ENCODE measurements at regions not wholly inside any gene's neighbourhood (a gene's known extent, or its start where the extent isn't known, plus 50 kb on each side); places are given as distances from the start of the nearest gene placed in this dataset.

- WGBS, 10 experiments, result 6 to 87% (median 44%) methylated on average over 2 to 4 of the region's 8 CpGs; no CpG with 5 or more reads in 5 of the 10 experiments
- in situ Hi-C loops (cut with MboI; ENCODE audit: low pct_unique_long_range_greater_than_20kb in 2 of 9, low sequenced_read_pairs in 9 of 9, unreplicated experiment in 9 of 9), result no loop called here
Measured at GRCh38 chr10:130989670-130990232, 321.8 kb downstream of the TCERG1L start.

GRCh38 chr10:130990486-130990885 is 321.0 kb downstream of the TCERG1L start:
- Histone ChIP-seq H3K4me3 (no peak overlapping the region), H3K4me1 (replicated peaks in 1 of 2) (peaks cover 0 to 18% of the 10 kb centered on the region in 2 donors), H3K27ac (no peak overlapping the region)
- peak in 3 of 8 experiments; percentile 6 to 29 (median 19) for ATAC-seq (replicated peaks in 6 of 8)
- 0 to 74% (median 16%) methylated on average over 3 to 9 of the region's 9 CpGs; no CpG with 5 or more reads in 2 of the 10 experiments for WGBS, 10 experiments
- in situ Hi-C loops (cut with MboI; ENCODE audit: low pct_unique_long_range_greater_than_20kb in 2 of 9, low sequenced_read_pairs in 9 of 9, unreplicated experiment in 9 of 9), result no loop called here

More at GRCh38 chr10:130989670-130990232, 321.8 kb downstream of the TCERG1L start:
- Histone ChIP-seq H3K4me3 (no peak overlapping the region), H3K4me1 (replicated peaks in 1 of 2) (peaks cover 0 to 24% of the 10 kb centered on the region in 2 donors), H3K27ac (no peak overlapping the region)
- ATAC-seq (replicated peaks in 6 of 8), result no peak

GRCh38 chr10:130992802-130993523 is 318.6 kb downstream of the TCERG1L start:
- in situ Hi-C loops (cut with MboI; ENCODE audit: low pct_unique_long_range_greater_than_20kb in 2 of 9, low sequenced_read_pairs in 9 of 9, unreplicated experiment in 9 of 9), result no loop called here
- Histone ChIP-seq H3K27ac (no peak overlapping the region), H3K4me1 (replicated peaks in 1 of 2) (no peaks in the 10 kb centered on the region), H3K4me3 (no peak overlapping the region)
- no peak for ATAC-seq (replicated peaks in 6 of 8)
- WGBS, 10 experiments, result 9 to 92% (median 51%) methylated on average over 1 to 8 of the region's 14 CpGs; no CpG with 5 or more reads in 4 of the 10 experiments

DNA sequence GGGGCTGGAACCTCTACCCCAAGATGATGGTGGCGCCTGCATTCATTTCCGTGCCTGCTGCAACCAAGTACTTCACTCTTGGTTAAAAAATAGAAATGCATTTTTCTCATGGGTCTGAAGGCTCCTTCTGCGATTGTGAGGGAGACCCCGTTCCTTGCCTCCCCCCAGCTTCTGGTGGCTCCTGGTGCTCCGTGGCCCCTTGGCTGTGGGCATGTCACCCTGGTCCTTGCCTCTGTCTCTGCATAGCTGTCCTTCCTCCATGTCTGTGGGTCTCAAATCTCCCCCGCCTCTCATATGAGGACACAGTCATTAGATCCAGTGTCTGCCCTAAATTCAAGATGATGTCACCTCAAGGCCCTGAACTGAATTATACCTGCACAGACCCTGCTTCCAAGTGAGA is 317.9 kb downstream of the TCERG1L start:
- no peak for ATAC-seq (replicated peaks in 6 of 8)
- Histone ChIP-seq H3K27ac (no peak overlapping the region), H3K4me3 (no peak overlapping the region), H3K4me1 (replicated peaks in 1 of 2) (no peaks in the 10 kb centered on the region)
- 0 to 90% (median 50%) methylated on average over 1 to 5 of the region's 6 CpGs; no CpG with 5 or more reads in 1 of the 10 experiments for WGBS, 10 experiments
- in situ Hi-C loops (cut with MboI; ENCODE audit: low pct_unique_long_range_greater_than_20kb in 2 of 9, low sequenced_read_pairs in 9 of 9, unreplicated experiment in 9 of 9), result no loop called here

GRCh38 chr10:130994191-130994590 is 317.3 kb downstream of the TCERG1L start:
- H3K4me1 ChIP-seq (replicated peaks in 1 of 2), result no peaks in the 10 kb centered on the region

GRCh38 chr10:130994845-130995244 is 316.7 kb downstream of the TCERG1L start:
- H3K27ac ChIP-seq, result no peak overlapping the region
- WGBS, 10 experiments, result 21 to 96% (median 58%) methylated on average over 2 to 7 of the region's 7 CpGs
- no peak for ATAC-seq (replicated peaks in 6 of 8)
- no peaks in the 10 kb centered on the region for H3K4me1 ChIP-seq (replicated peaks in 1 of 2)
- no peak overlapping the region for H3K4me3 ChIP-seq
- in situ Hi-C loops (cut with MboI; ENCODE audit: low pct_unique_long_range_greater_than_20kb in 2 of 9, low sequenced_read_pairs in 9 of 9, unreplicated experiment in 9 of 9), result no loop called here

More at GRCh38 chr10:130994191-130994590, 317.3 kb downstream of the TCERG1L start:
- no peak overlapping the region for H3K4me3 ChIP-seq
- in situ Hi-C loops (cut with MboI; ENCODE audit: low pct_unique_long_range_greater_than_20kb in 2 of 9, low sequenced_read_pairs in 9 of 9, unreplicated experiment in 9 of 9), result no loop called here
- WGBS, 10 experiments, result 0 to 95% (median 46%) methylated on average over 1 to 7 of the region's 7 CpGs; no CpG with 5 or more reads in 2 of the 10 experiments
- no peak overlapping the region for H3K27ac ChIP-seq
- no peak for ATAC-seq (replicated peaks in 6 of 8)

- no peak for ATAC-seq (replicated peaks in 6 of 8)
- Histone ChIP-seq H3K27ac (no peak overlapping the region), H3K4me3 (no peak overlapping the region), H3K4me1 (replicated peaks in 1 of 2) (peaks cover 0 to 18% of the 10 kb centered on the region in 2 donors)
- WGBS, 10 experiments, result 0 to 84% (median 44%) methylated on average over 2 to 7 of the region's 8 CpGs; no CpG with 5 or more reads in 4 of the 10 experiments
- in situ Hi-C loops (cut with MboI; ENCODE audit: low pct_unique_long_range_greater_than_20kb in 2 of 9, low sequenced_read_pairs in 9 of 9, unreplicated experiment in 9 of 9), result no loop called here
Measured at GRCh38 chr10:130997267-130998045, 314.1 kb downstream of the TCERG1L start.

DNA sequence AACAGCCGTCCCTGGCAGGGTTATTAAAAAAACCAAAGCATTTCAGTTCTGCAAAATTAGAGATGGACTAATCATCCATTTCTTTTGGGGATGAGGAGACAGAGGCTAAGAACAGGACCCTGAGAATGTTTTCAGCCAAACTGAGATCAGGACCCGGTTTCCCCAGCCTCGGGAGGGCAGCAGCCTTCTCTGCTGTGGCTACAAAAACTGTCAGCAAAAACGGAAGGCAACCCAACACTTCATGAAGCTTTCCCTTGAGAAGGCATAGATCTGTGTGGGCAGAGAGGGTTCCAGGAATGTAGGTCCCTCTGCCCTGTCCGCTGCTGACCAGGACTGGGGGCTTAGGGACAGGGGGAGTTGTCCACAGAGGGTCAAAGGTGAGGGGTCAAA is 313.5 kb downstream of the TCERG1L start:
- in situ Hi-C loops (cut with MboI; ENCODE audit: low pct_unique_long_range_greater_than_20kb in 2 of 9, low sequenced_read_pairs in 9 of 9, unreplicated experiment in 9 of 9), result no loop called here
- WGBS, 10 experiments, result 0 to 100% (median 66%) methylated on average over 1 to 5 of the region's 5 CpGs; no CpG with 5 or more reads in 5 of the 10 experiments
- Histone ChIP-seq H3K4me1 (replicated peaks in 1 of 2) (peaks cover 0 to 24% of the 10 kb centered on the region in 2 donors), H3K4me3 (no peak overlapping the region), H3K27ac (no peak overlapping the region)
- no peak for ATAC-seq (replicated peaks in 6 of 8)

- ATAC-seq (replicated peaks in 6 of 8), result no peak
- H3K4me3 ChIP-seq, result no peak overlapping the region
- H3K27ac ChIP-seq, result no peak overlapping the region
- WGBS, 10 experiments, result 0 to 81% (median 70%) methylated on average over 1 to 10 of the region's 10 CpGs; no CpG with 5 or more reads in 6 of the 10 experiments
- in situ Hi-C loops (cut with MboI; ENCODE audit: low pct_unique_long_range_greater_than_20kb in 2 of 9, low sequenced_read_pairs in 9 of 9, unreplicated experiment in 9 of 9), result no loop called here
- peaks cover 0 to 30% of the 10 kb centered on the region in 2 donors for H3K4me1 ChIP-seq (replicated peaks in 1 of 2)
Measured at GRCh38 chr10:130998642-130999041, 312.9 kb downstream of the TCERG1L start.

DNA sequence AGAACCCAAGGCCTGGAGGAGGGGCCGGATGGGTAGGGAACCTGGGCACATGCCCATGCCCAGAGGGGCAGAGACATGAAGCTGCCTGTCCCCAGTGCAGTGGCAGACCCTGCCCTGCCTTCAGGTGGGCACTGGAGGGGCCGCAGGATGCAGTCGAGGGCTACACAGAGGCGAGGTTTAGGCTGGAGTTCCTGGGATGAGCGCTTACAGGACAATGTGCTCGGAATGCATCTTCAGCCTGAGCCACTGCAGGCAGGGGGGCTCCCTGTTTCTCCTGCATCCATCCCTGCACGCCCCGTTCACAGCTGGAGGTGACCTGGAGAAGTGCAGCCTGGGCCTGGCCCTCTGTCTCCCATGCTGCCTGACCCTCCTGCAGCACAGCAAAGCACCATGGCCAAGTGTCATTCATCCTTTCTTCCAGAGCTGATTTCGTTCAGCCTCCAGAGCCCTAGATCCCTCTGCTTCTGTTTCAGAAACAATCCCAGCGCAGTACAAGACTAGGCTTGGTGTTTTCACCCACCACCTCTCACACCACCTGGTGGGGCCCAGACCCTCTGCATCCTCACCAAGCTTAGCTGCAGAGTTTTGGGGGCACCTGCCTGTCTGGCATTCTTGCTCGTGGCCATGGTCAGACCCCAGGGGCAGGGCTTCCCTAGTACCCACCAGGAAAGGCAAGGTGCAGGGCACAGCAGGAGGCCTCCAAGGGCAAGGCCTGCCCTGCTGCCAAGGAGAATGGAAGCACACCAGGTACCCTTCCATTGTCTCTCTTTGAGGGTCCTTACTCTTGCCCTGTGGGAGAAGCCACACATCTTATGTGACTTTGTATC is 311.9 kb downstream of the TCERG1L start:
- H3K4me3 ChIP-seq, result no peak overlapping the region
- H3K4me1 ChIP-seq (replicated peaks in 1 of 2), result peaks cover 0 to 36% of the 10 kb centered on the region in 2 donors
- 0 to 95% (median 20%) methylated on average over 1 to 7 of the region's 11 CpGs; no CpG with 5 or more reads in 3 of the 10 experiments for WGBS, 10 experiments
- H3K27ac ChIP-seq, result no peak overlapping the region
- in situ Hi-C loops (cut with MboI; ENCODE audit: low pct_unique_long_range_greater_than_20kb in 2 of 9, low sequenced_read_pairs in 9 of 9, unreplicated experiment in 9 of 9), result no loop called here
- ATAC-seq (replicated peaks in 6 of 8), result no peak

GRCh38 chr10:131000244-131000643 is 311.3 kb downstream of the TCERG1L start:
- 2 to 93% (median 20%) methylated on average over 1 to 6 of the region's 6 CpGs; no CpG with 5 or more reads in 3 of the 10 experiments for WGBS, 10 experiments
- no peak overlapping the region for H3K4me3 ChIP-seq
- H3K4me1 ChIP-seq (replicated peaks in 1 of 2), result peaks cover 0 to 36% of the 10 kb centered on the region in 2 donors
- ATAC-seq (replicated peaks in 6 of 8), result no peak
- no peak overlapping the region for H3K27ac ChIP-seq
- in situ Hi-C loops (cut with MboI; ENCODE audit: low pct_unique_long_range_greater_than_20kb in 2 of 9, low sequenced_read_pairs in 9 of 9, unreplicated experiment in 9 of 9), result no loop called here

- no peak for ATAC-seq (replicated peaks in 6 of 8)
Measured at GRCh38 chr10:131000743-131001142, 310.8 kb downstream of the TCERG1L start.

More at GRCh38 chr10:131000743-131001142, 310.8 kb downstream of the TCERG1L start:
- Histone ChIP-seq H3K27ac (no peak overlapping the region), H3K4me1 (replicated peaks in 1 of 2) (peaks cover 0 to 36% of the 10 kb centered on the region in 2 donors), H3K4me3 (no peak overlapping the region)
- WGBS, 10 experiments, result 25 to 80% (median 61%) methylated on average over 1 to 3 of the region's 4 CpGs; no CpG with 5 or more reads in 6 of the 10 experiments
- in situ Hi-C loops (cut with MboI; ENCODE audit: low pct_unique_long_range_greater_than_20kb in 2 of 9, low sequenced_read_pairs in 9 of 9, unreplicated experiment in 9 of 9), result no loop called here
